ENCODE measurements at regions not wholly inside any gene's neighbourhood (a gene's known extent, or its start where the extent isn't known, plus 50 kb on each side); places are given as distances from the start of the nearest gene placed in this dataset.

- ChIA-PET CTCF (no interaction called here), POLR2A (no interaction called here), RAD21 (ENCODE audit: low non-redundant PET in 1 of 2, low total read pairs in 2 of 2, uncharacterized antibody in 2 of 2, unreplicated experiment in 2 of 2) (no interaction called here)
- H3K9ac ChIP-seq (ENCODE audit: low read length): no peak overlapping the region
- H2AFZ ChIP-seq (ENCODE audit: low read depth, low read length, poor library complexity, severe bottlenecking): no peak overlapping the region
- H3K27ac ChIP-seq (ENCODE audit: low read depth, low read length): no peak overlapping the region
- H3K4me2 ChIP-seq (ENCODE audit: low read length): no peak overlapping the region
- intact Hi-C loops (cut with micrococcal nuclease): no loop called here
- DNase-seq (ENCODE audit: low read depth, low spot score): no peak
- H3K4me1 ChIP-seq (ENCODE audit: control insufficient read depth in 1 of 2, insufficient read depth in 2 of 2, low read length in 2 of 2): peaks cover 0 to 5% of the 10 kb centered on the region in 2 experiments; a peak in 1 of 4 replicates
- no peaks in the 10 kb centered on the region for H3K79me2 ChIP-seq (ENCODE audit: insufficient read depth, low read length)
- H3K9me3 ChIP-seq (ENCODE audit: control insufficient read depth in 1 of 2, insufficient read depth in 1 of 2, low read depth in 1 of 2, low read length in 2 of 2): no peaks in the 10 kb centered on the region
- H3K4me3 ChIP-seq (replicated peaks in 1 of 2; ENCODE audit: low read depth in 1 of 2, low read length in 2 of 2): no peak overlapping the region
- no peak for TF ChIP-seq ZBTB33 (IDR thresholded peaks at IDR 0.05; ENCODE audit: extremely low read depth, insufficient replicate concordance, low read length)
- ATAC-seq: no peak
- H3K27me3 ChIP-seq (ENCODE audit: insufficient read depth, low read length): no peaks in the 10 kb centered on the region
- no peaks in the 10 kb centered on the region for H4K20me1 ChIP-seq (ENCODE audit: insufficient read depth)
- no peaks in the 10 kb centered on the region for H3K9me2 ChIP-seq (ENCODE audit: insufficient read depth)
- no peaks in the 10 kb centered on the region for H3K36me3 ChIP-seq (ENCODE audit: control insufficient read depth in 1 of 2, insufficient read depth in 2 of 2, low read length in 2 of 2)
- no TSS peak for BruUV-seq (replicated peaks)
Measured at GRCh38 chr3:193894121-193894863, 241.7 kb upstream of the HES1 start.

DNA sequence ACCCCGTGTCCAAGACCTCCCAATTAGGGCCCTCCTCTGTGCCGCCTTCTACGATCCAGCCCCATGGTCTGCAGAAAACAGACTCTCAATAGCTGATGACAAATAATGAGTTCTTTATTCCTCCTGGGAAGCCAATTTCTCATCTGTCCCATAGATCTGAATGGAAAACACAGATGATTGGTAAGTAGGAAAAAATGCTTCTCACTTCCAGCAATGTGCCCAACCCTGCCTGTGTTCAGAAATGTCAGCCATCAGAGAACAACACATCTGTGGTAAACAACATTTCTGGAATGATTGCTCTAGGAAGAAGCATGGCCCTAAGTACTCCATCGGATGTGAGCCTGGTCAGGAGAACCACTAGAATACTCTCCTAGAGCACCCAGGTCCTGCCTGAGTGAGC, 240.5 kb upstream of the HES1 start:
- Histone ChIP-seq H3K9me3 (ENCODE audit: control insufficient read depth in 1 of 2, insufficient read depth in 1 of 2, low read depth in 1 of 2, low read length in 2 of 2) (no peaks in the 10 kb centered on the region), H3K36me3 (ENCODE audit: control insufficient read depth in 1 of 2, insufficient read depth in 2 of 2, low read length in 2 of 2) (no peaks in the 10 kb centered on the region), H3K9me2 (ENCODE audit: insufficient read depth) (no peaks in the 10 kb centered on the region), H3K4me2 (ENCODE audit: low read length) (no peak overlapping the region), H3K4me1 (ENCODE audit: control insufficient read depth in 1 of 2, insufficient read depth in 2 of 2, low read length in 2 of 2) (peaks cover 0 to 5% of the 10 kb centered on the region in 2 experiments; a peak in 1 of 4 replicates), H3K27me3 (ENCODE audit: insufficient read depth, low read length) (no peaks in the 10 kb centered on the region), H3K9ac (ENCODE audit: low read length) (no peak overlapping the region), H2AFZ (ENCODE audit: low read depth, low read length, poor library complexity, severe bottlenecking) (no peak overlapping the region), H3K4me3 (replicated peaks in 1 of 2; ENCODE audit: low read depth in 1 of 2, low read length in 2 of 2) (no peak overlapping the region), H4K20me1 (ENCODE audit: insufficient read depth) (no peaks in the 10 kb centered on the region), H3K27ac (ENCODE audit: low read depth, low read length) (no peak overlapping the region), H3K79me2 (ENCODE audit: insufficient read depth, low read length) (no peaks in the 10 kb centered on the region)
- no peak for DNase-seq (ENCODE audit: low read depth, low spot score)
- POLR2A ChIA-PET: no interaction called here
- intact Hi-C loops (cut with micrococcal nuclease): no loop called here
- RAD21 ChIA-PET (ENCODE audit: low non-redundant PET in 1 of 2, low total read pairs in 2 of 2, uncharacterized antibody in 2 of 2, unreplicated experiment in 2 of 2): no interaction called here
- ATAC-seq: no peak
- no TSS peak for BruUV-seq (replicated peaks)
- CTCF ChIA-PET: no interaction called here
- no peak for TF ChIP-seq SRF (IDR thresholded peaks at IDR 0.05; ENCODE audit: low read depth)
- TF ChIP-seq YY1 (IDR thresholded peaks at IDR 0.05; ENCODE audit: extremely low read depth, insufficient replicate concordance, low read depth, low read length): no peak
- no peak for TF ChIP-seq EZH2 (IDR thresholded peaks at IDR 0.05)
- TF ChIP-seq REST (IDR thresholded peaks at IDR 0.05; ENCODE audit: low read depth): no peak
- TF ChIP-seq, protein P1, sequence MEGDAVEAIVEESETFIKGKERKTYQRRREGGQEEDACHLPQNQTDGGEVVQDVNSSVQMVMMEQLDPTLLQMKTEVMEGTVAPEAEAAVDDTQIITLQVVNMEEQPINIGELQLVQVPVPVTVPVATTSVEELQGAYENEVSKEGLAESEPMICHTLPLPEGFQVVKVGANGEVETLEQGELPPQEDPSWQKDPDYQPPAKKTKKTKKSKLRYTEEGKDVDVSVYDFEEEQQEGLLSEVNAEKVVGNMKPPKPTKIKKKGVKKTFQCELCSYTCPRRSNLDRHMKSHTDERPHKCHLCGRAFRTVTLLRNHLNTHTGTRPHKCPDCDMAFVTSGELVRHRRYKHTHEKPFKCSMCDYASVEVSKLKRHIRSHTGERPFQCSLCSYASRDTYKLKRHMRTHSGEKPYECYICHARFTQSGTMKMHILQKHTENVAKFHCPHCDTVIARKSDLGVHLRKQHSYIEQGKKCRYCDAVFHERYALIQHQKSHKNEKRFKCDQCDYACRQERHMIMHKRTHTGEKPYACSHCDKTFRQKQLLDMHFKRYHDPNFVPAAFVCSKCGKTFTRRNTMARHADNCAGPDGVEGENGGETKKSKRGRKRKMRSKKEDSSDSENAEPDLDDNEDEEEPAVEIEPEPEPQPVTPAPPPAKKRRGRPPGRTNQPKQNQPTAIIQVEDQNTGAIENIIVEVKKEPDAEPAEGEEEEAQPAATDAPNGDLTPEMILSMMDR (IDR thresholded peaks at IDR 0.05 in 2 of 3, conservative IDR thresholded peaks at IDR 0.05 in 1 of 3; ENCODE audit: borderline replicate concordance in 1 of 3, insufficient read depth in 1 of 3, low read depth in 2 of 3, low read length in 2 of 3): no peak
- no peak for TF ChIP-seq SP1 (IDR thresholded peaks at IDR 0.05; ENCODE audit: low read depth)
- no peak for TF ChIP-seq ZBTB33 (IDR thresholded peaks at IDR 0.05; ENCODE audit: extremely low read depth, insufficient replicate concordance, low read length)
